Stimulated activated memory B cell treated with anti-CD40 and anti-IgM and Interleukin-4, amounts not matched to agents 10 μg/mL and 1 μg/mL and 100 μg/mL, for 72 hours (primary cell): ENCODE measurements at regions not wholly inside any gene's neighbourhood (a gene's known extent, or its start where the extent isn't known, plus 50 kb on each side); places are given as distances from the start of the nearest gene placed in this dataset.
"Not testable (repeated sequence)": the region's sequence is repeated elsewhere in the genome, so short reads cannot be mapped to it uniquely, and the experiment has no call there.

Experiments used
- ATAC-seq: fragments of 150-1000 bp; cut with Tn5 transposase; 2 replicates; pipeline ENCODE4 v1.10.0; 2021
- H3K27ac Mint-ChIP-seq: one replicate; pipeline ENCODE4 v1.8.0; 2022; ENCODE audit warnings: mild to moderate bottlenecking, mixed read lengths
- H3K27me3 Mint-ChIP-seq: one replicate; pipeline ENCODE4 v1.8.0; 2022; ENCODE audit warnings: mixed read lengths
- H3K36me3 Mint-ChIP-seq: one replicate; pipeline ENCODE4 v1.8.0; 2022; ENCODE audit warnings: mixed read lengths
- H3K4me1 Mint-ChIP-seq: one replicate; pipeline ENCODE4 v1.8.0; 2022; ENCODE audit warnings: mixed read lengths
- H3K4me3 Mint-ChIP-seq: one replicate; pipeline ENCODE4 v1.8.0; 2022; ENCODE audit warnings: mild to moderate bottlenecking, moderate library complexity, mixed read lengths
- H3K9me3 Mint-ChIP-seq: one replicate; pipeline ENCODE4 v1.8.0; 2022; ENCODE audit warnings: mixed read lengths

GRCh38 chr18:44569391-44570055 lies 111.2 kb upstream of the SETBP1 start:
- ATAC-seq = no peak

GRCh38 chr18:44579028-44579702 lies 101.5 kb upstream of the SETBP1 start:
- no peak for ATAC-seq
- no peak overlapping the region for H3K27ac Mint-ChIP-seq

More at GRCh38 chr18:44569391-44570055, 111.2 kb upstream of the SETBP1 start:
- Mint-ChIP-seq H3K27ac (no peak overlapping the region), H3K4me3 (no peak overlapping the region), H3K4me1 (no peaks in the 10 kb centered on the region), H3K27me3 (no peaks in the 10 kb centered on the region), H3K36me3 (no peaks in the 10 kb centered on the region), H3K9me3 (peaks cover 4% of the 10 kb centered on the region)

GRCh38 chr18:44579745-44580144 lies 100.9 kb upstream of the SETBP1 start:
- H3K27ac Mint-ChIP-seq = no peak overlapping the region
- H3K9me3 Mint-ChIP-seq = no peaks in the 10 kb centered on the region
- ATAC-seq = no peak
- H3K4me3 Mint-ChIP-seq = no peak overlapping the region
- no peaks in the 10 kb centered on the region for H3K36me3 Mint-ChIP-seq
- H3K27me3 Mint-ChIP-seq = no peaks in the 10 kb centered on the region
- H3K4me1 Mint-ChIP-seq = peaks cover 6% of the 10 kb centered on the region

More at GRCh38 chr18:44579028-44579702, 101.5 kb upstream of the SETBP1 start:
- H3K4me3 Mint-ChIP-seq = no peak overlapping the region
- no peaks in the 10 kb centered on the region for H3K27me3 Mint-ChIP-seq
- peaks cover 6% of the 10 kb centered on the region for H3K4me1 Mint-ChIP-seq
- H3K9me3 Mint-ChIP-seq = no peaks in the 10 kb centered on the region
- H3K36me3 Mint-ChIP-seq = no peaks in the 10 kb centered on the region

- H3K4me1 Mint-ChIP-seq = peaks cover 6% of the 10 kb centered on the region
- no peaks in the 10 kb centered on the region for H3K27me3 Mint-ChIP-seq
- no peaks in the 10 kb centered on the region for H3K9me3 Mint-ChIP-seq
- H3K4me3 Mint-ChIP-seq = no peak overlapping the region
- H3K27ac Mint-ChIP-seq = no peak overlapping the region
- no peaks in the 10 kb centered on the region for H3K36me3 Mint-ChIP-seq
- ATAC-seq = no peak
Measured at GRCh38 chr18:44580159-44580558, 100.5 kb upstream of the SETBP1 start.

GRCh38 chr18:44580782-44581181 lies 99.9 kb upstream of the SETBP1 start:
- H3K27me3 Mint-ChIP-seq, H3K9me3 Mint-ChIP-seq, H3K4me1 Mint-ChIP-seq, ATAC-seq, H3K36me3 Mint-ChIP-seq, H3K4me3 Mint-ChIP-seq, H3K27ac Mint-ChIP-seq: not testable (repeated sequence)

- no peak overlapping the region for H3K4me3 Mint-ChIP-seq
- peaks cover 6% of the 10 kb centered on the region for H3K4me1 Mint-ChIP-seq
- ATAC-seq = no peak
Measured at GRCh38 chr18:44582456-44582855, 98.2 kb upstream of the SETBP1 start.

DNA sequence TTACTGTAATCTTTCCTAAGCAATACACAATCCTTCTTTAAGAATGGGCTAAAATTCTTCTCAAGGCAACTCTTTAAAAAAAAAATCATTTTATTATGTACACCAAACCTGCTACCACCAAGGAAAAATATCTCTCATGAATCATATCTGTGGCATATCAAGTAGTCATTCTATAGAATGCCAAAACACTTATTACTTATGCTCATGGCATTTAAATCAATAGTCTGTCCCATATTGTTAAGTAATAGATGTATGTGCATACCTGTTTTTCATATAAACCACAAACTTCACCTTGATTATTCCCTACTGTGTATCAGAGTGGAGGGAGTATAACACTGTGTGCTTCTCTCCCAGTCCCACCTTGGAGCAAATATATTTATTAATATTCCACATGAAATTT lies 95.8 kb upstream of the SETBP1 start:
- no peaks in the 10 kb centered on the region for H3K9me3 Mint-ChIP-seq
- no peaks in the 10 kb centered on the region for H3K4me1 Mint-ChIP-seq
- ATAC-seq = no peak
- H3K27me3 Mint-ChIP-seq = no peaks in the 10 kb centered on the region
- no peaks in the 10 kb centered on the region for H3K36me3 Mint-ChIP-seq
- no peak overlapping the region for H3K4me3 Mint-ChIP-seq
- no peak overlapping the region for H3K27ac Mint-ChIP-seq

More at GRCh38 chr18:44582456-44582855, 98.2 kb upstream of the SETBP1 start:
- H3K27ac Mint-ChIP-seq = peak overlapping the region; percentile 11
- H3K9me3 Mint-ChIP-seq = no peaks in the 10 kb centered on the region
- no peaks in the 10 kb centered on the region for H3K27me3 Mint-ChIP-seq
- no peaks in the 10 kb centered on the region for H3K36me3 Mint-ChIP-seq

- no peak for ATAC-seq
- no peaks in the 10 kb centered on the region for H3K27me3 Mint-ChIP-seq
Measured at GRCh38 chr18:44586782-44587524, 93.7 kb upstream of the SETBP1 start.

DNA sequence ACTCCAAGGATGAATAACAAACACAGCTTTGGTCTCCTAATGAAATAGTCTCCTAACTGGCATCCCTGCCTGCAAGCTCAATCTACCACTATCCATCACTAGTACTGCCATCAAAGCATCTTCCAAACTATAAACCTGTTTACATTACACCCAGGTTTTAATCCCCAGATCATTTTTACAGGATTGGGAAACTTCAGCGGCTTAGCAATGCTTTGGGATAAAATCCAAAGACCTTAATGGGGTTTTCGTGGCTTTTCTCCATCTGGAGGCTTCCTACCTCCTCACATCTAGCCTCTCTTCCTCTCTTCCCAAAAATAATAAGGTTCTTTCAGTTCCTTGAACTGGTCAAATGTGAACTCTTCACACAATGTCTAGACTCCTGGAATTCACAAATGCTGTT lies 92.2 kb upstream of the SETBP1 start:
- Mint-ChIP-seq H3K27ac (no peak overlapping the region), H3K4me1 (no peaks in the 10 kb centered on the region), H3K4me3 (no peak overlapping the region), H3K36me3 (no peaks in the 10 kb centered on the region), H3K27me3 (no peaks in the 10 kb centered on the region), H3K9me3 (no peaks in the 10 kb centered on the region)
- ATAC-seq = no peak

More at GRCh38 chr18:44586782-44587524, 93.7 kb upstream of the SETBP1 start:
- Mint-ChIP-seq H3K9me3 (no peaks in the 10 kb centered on the region), H3K27ac (no peak overlapping the region), H3K36me3 (no peaks in the 10 kb centered on the region), H3K4me3 (no peak overlapping the region), H3K4me1 (no peaks in the 10 kb centered on the region)

DNA sequence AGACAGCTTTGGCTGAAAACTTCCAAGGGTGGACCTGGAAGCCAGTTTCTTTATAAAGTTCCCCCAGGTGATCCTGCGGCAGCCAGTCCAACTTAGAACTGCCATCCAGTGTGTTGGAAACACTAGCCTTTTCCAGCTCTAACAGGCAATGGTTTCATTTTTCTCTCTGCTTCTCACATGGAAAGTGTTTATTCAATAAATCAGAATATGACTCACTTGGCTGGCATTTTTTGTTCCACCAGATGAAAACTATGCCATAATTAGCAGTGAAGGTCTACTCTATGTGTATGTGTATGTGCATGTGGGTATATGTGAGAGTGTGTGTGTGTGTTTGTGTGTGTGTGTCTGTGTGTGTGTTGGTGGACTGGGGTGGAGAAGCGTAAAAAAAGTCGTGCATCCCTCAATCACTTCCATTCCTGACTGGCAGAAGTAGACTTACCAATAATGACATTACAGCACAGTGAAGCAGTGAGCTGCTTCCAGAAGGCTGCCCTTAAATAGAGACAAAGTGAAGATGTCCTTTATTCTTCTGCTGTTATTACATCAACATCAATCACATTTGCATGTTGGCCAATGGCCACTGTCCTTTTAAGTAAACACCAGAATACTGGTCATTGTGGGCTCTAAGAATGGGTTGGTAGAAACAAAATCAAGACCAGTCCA lies 90.9 kb upstream of the SETBP1 start:
- no peak for ATAC-seq
- no peaks in the 10 kb centered on the region for H3K36me3 Mint-ChIP-seq
- no peak overlapping the region for H3K27ac Mint-ChIP-seq
- no peaks in the 10 kb centered on the region for H3K27me3 Mint-ChIP-seq
- H3K9me3 Mint-ChIP-seq = no peaks in the 10 kb centered on the region
- no peak overlapping the region for H3K4me3 Mint-ChIP-seq
- no peaks in the 10 kb centered on the region for H3K4me1 Mint-ChIP-seq

- no peaks in the 10 kb centered on the region for H3K27me3 Mint-ChIP-seq
- no peaks in the 10 kb centered on the region for H3K4me1 Mint-ChIP-seq
- no peaks in the 10 kb centered on the region for H3K36me3 Mint-ChIP-seq
- no peaks in the 10 kb centered on the region for H3K9me3 Mint-ChIP-seq
- no peak for ATAC-seq
- no peak overlapping the region for H3K4me3 Mint-ChIP-seq
- no peak overlapping the region for H3K27ac Mint-ChIP-seq
Measured at GRCh38 chr18:44590956-44591670, 89.6 kb upstream of the SETBP1 start.

DNA sequence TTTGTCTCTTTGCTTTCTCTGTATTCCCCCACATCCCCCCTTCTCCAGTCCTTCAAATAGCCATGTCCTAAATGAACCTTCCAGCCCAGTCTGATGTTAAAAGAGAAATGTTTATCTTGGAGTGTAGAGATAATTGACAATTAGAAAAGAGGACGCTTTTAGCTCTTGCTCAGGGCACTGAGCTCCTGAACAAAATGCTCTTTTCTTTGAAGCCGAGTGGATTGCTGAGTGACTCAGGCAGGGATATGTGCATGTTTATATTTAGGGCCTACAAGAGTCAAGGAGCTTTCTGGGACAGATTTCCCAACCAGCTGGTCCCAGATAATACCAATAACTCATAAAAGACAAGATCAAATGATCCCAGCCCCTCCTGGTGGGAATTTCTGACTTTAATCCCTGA lies 88.0 kb upstream of the SETBP1 start:
- no peak overlapping the region for H3K4me3 Mint-ChIP-seq
- H3K4me1 Mint-ChIP-seq = peaks cover 10% of the 10 kb centered on the region
- no peak for ATAC-seq
- no peaks in the 10 kb centered on the region for H3K27me3 Mint-ChIP-seq
- H3K9me3 Mint-ChIP-seq = no peaks in the 10 kb centered on the region
- no peaks in the 10 kb centered on the region for H3K36me3 Mint-ChIP-seq
- no peak overlapping the region for H3K27ac Mint-ChIP-seq

DNA sequence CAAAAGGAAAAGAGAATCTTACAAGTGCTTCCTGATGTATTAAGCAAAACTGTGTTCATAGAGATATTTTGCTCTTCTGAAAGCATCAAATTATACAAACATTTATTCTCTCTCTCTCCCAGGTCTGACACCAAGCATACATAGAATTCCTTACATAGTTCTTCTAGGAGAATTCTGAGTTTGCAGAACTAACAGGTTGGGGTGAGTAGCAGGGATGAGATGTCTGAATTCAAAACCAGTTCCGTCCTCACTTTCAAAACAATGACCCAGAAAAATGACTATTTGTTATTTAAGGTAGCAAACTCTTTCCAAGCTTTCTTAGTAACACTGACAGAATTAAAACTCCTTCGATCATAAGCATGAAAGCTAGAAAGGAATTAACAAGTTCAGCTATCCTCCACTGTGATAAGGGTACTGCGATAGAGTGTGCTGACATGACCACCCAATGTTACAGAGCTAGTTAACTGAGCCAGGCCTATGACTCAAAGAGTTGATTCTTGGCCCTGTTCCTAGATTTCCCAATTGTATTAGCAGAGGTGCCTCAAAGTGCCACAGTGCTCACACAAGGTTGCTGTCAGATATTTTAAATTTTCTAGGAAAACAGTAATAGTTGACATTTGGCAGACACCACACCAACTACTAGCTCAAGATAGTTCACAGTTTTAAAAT lies 85.8 kb upstream of the SETBP1 start:
- Mint-ChIP-seq H3K4me3 (no peak overlapping the region), H3K36me3 (no peaks in the 10 kb centered on the region), H3K4me1 (peaks cover 12% of the 10 kb centered on the region), H3K27me3 (no peaks in the 10 kb centered on the region), H3K27ac (no peak overlapping the region), H3K9me3 (no peaks in the 10 kb centered on the region)
- no peak for ATAC-seq

- H3K27ac Mint-ChIP-seq = peak overlapping the region; percentile 5
- no peak overlapping the region for H3K4me3 Mint-ChIP-seq
- no peaks in the 10 kb centered on the region for H3K36me3 Mint-ChIP-seq
- peaks cover 22% of the 10 kb centered on the region for H3K4me1 Mint-ChIP-seq
- ATAC-seq = no peak
- no peaks in the 10 kb centered on the region for H3K27me3 Mint-ChIP-seq
- no peaks in the 10 kb centered on the region for H3K9me3 Mint-ChIP-seq
Measured at GRCh38 chr18:44597797-44598196, 82.9 kb upstream of the SETBP1 start.
